NCI-H2081 (cell line): ENCODE measurements at regions not wholly inside any gene's neighbourhood (a gene's known extent, or its start where the extent isn't known, plus 50 kb on each side); places are given as distances from the start of the nearest gene placed in this dataset.

Experiments used
- DNase-seq, 2 experiments: peaks; one replicate each; lab custom pipeline; 2025; lab: John Stamatoyannopoulos, UW

- DNase-seq: no peak
Measured at GRCh38 chr1:221912230-221912629, 170.3 kb upstream of the DUSP10 start.

GRCh38 chr1:221911714-221912113 lies 169.8 kb upstream of the DUSP10 start:
- no peak for DNase-seq

GRCh38 chr1:221910222-221910621 lies 168.3 kb upstream of the DUSP10 start:
- DNase-seq: no peak

GRCh38 chr1:221908573-221908972 lies 166.7 kb upstream of the DUSP10 start:
- DNase-seq: no peak

- no peak for DNase-seq
Measured at GRCh38 chr1:221907166-221907932, 165.5 kb upstream of the DUSP10 start.

- DNase-seq: no peak
Measured at GRCh38 chr1:221905802-221906201, 163.9 kb upstream of the DUSP10 start.

GRCh38 chr1:221904319-221904718 lies 162.4 kb upstream of the DUSP10 start:
- no peak for DNase-seq

- DNase-seq: no peak
Measured at GRCh38 chr1:221903594-221903993, 161.7 kb upstream of the DUSP10 start.

- DNase-seq: no peak
Measured at GRCh38 chr1:221902961-221903360, 161.1 kb upstream of the DUSP10 start.

- DNase-seq: no peak
Measured at GRCh38 chr1:221900678-221901077, 158.8 kb upstream of the DUSP10 start.

- DNase-seq: no peak
Measured at GRCh38 chr1:221897321-221897721, 155.4 kb upstream of the DUSP10 start.

GRCh38 chr1:221892301-221892830 lies 150.5 kb upstream of the DUSP10 start:
- no peak for DNase-seq

- DNase-seq: no peak
Measured at GRCh38 chr1:221891708-221892107, 149.8 kb upstream of the DUSP10 start.

- no peak for DNase-seq
Measured at GRCh38 chr1:221888801-221889200, 146.9 kb upstream of the DUSP10 start.

- DNase-seq: no peak
Measured at GRCh38 chr1:221888218-221888617, 146.3 kb upstream of the DUSP10 start.

- no peak for DNase-seq
Measured at GRCh38 chr1:221887758-221888157, 145.9 kb upstream of the DUSP10 start.

GRCh38 chr1:221887415-221887746 lies 145.5 kb upstream of the DUSP10 start:
- DNase-seq: no peak

GRCh38 chr1:221886743-221887414 lies 145.0 kb upstream of the DUSP10 start:
- DNase-seq: no peak

- DNase-seq: no peak
Measured at GRCh38 chr1:221886311-221886710, 144.4 kb upstream of the DUSP10 start.

GRCh38 chr1:221884821-221885220 lies 142.9 kb upstream of the DUSP10 start:
- no peak for DNase-seq

GRCh38 chr1:221881805-221882581 lies 140.1 kb upstream of the DUSP10 start:
- DNase-seq: no peak

- no peak for DNase-seq
Measured at GRCh38 chr1:221880182-221880581, 138.3 kb upstream of the DUSP10 start.

- DNase-seq: no peak
Measured at GRCh38 chr1:221878134-221878533, 136.2 kb upstream of the DUSP10 start.
